ENCODE measurements at regions not wholly inside any gene's neighbourhood (a gene's known extent, or its start where the extent isn't known, plus 50 kb on each side); places are given as distances from the start of the nearest gene placed in this dataset.

GRCh38 chr4:56757821-56758411 lies 63.6 kb downstream of the SPINK2 start:
- peak; percentile 50 for DNase-seq (ENCODE audit: extremely low read depth, low read depth)

DNA sequence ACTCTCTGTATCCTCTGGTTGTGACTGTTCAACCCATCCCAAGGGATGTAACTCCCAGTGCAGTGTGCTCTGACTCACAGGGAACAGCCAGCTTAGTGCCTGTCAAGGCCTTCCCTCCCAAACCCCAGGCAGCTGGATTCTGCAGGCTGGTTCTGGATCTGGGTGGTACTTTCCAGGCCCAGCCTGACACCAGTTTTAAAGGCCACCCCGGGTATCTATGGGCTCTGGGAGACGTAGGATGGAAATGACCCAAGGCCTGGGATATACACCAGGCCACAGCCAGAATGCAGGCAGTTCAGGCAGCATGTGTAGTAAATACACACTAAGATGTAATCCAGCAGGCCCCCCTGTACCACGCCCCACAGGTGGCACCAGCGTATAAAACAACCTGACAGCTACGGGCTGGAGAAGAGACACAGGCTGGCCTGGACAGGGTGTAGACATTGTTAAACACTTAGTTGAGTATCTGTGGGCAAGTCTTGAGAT lies 64.2 kb downstream of the SPINK2 start:
- DNase-seq (ENCODE audit: extremely low read depth, low read depth): peak; percentile 9

DNA sequence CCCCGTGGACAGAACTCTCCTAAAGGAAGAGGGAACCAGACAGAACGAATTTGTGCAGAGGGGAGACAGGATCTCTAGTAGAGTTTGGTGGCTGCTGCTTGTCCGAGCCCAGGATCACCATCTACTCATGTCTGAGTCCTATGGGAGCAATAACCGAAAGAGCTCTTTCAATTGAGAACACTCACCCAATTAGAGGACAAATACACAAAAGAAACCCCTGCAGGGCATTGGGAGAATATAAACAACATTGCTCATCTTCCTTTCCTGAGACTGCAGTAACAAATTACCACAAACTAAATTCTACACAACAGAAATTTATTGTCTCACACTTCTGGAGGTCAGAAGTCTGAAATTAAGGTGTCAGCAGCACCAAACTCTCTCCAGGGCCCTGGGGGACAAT lies 65.6 kb downstream of the SPINK2 start:
- no peak for DNase-seq (ENCODE audit: extremely low read depth, low read depth)

GRCh38 chr4:56752985-56753384 lies 68.5 kb downstream of the SPINK2 start:
- DNase-seq (ENCODE audit: extremely low read depth, low read depth): no peak

- DNase-seq (ENCODE audit: extremely low read depth, low read depth): no peak
Measured at GRCh38 chr4:56750231-56750630, 69.1 kb upstream of the HOPX start.

DNA sequence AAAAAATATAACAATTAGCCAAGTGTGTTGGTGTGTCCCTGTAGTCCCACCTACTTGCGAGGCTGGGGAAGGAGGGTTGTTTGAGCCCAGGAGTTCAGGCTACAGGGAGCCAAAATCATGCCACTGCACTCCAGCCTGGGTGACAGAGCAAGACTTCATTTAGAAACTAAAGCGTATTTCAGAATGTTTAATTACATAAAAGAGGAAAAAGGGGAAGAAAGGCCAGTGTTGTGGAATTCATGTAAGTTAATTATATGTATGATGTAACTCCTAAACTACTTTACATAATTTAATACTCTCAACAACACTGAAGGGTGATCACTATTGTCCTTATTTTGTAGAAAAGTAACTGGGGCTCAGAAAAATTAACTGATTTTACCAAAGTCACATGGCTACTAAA lies 67.2 kb upstream of the HOPX start:
- no peak for DNase-seq (ENCODE audit: extremely low read depth, low read depth)

DNA sequence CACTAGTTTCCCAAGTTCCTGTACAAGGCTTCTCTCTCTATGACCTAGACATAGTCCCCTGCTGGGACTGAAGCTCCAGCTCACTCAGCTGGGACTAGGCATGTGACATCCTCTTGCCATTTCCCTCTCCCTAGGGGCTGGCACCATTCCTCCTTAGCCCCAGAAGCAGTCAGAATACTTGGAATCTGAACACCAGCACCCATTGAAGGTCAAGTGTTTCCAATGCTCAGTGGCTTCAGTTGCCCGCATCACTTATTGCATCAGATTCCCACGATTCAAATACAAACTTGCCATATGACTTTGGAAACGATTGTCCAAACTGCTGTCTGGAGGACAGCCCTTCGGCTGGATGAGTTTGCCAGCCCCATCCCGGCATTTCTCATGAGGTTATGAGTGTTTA lies 65.5 kb upstream of the HOPX start:
- no peak for DNase-seq (ENCODE audit: extremely low read depth, low read depth)

- no peak for DNase-seq (ENCODE audit: extremely low read depth, low read depth)
Measured at GRCh38 chr4:56745042-56745441, 63.9 kb upstream of the HOPX start.

GRCh38 chr4:56744030-56744429 lies 62.9 kb upstream of the HOPX start:
- DNase-seq (ENCODE audit: extremely low read depth, low read depth): no peak

DNA sequence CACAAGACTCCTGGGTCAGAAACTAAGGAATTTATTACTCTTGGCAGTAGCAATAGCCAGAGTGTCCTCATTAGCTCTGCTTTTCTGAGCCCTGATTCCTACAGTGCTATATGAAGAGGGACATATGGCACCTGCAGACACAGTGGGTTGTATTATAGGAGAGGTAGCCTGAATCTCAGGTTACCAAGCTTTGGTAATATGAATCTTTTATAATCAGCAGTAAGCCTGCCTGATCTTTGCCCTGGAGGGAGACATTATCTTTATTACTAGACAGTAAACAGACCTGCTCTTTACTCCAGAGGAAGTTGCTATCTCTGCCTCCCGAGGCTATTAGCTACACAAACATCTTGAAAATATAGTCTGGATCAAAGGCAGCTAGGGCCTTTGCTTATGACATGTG lies 62.5 kb upstream of the HOPX start:
- DNase-seq (ENCODE audit: extremely low read depth, low read depth): no peak

DNA sequence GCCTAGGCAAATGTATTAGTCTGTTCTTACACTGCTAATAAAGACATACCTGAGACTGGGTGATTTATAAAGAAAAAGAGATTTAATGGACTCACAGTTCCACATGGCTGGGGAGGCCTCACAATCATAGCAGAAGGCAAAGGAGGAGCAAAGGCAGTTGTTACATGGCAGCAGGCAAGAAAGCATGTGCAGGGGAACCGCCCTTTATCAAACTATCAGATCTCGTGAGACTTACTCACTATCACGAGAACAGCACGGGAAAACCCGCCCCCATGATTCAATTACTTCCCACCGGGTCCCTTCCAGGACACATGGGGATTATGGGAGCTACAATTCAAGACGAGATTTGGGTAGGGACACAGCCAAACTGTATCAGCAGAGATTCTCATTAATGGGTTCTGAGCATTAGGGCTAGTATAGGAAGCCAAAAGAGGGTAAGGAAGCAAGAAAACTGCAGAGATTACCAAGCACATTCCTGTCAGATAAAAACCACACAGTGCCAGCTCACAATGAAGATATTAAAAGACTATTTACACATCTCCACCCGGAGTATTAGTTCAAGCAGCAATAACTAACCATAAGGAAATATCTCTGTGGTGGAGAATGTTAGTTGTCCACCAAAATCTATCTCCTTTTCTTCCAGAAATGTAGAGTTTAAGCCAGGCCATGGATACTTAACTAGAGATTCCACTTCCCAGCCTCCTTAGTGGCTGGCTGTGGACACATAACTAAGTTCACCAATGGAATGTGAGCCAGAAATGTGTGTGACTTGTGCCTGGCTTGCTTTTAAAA lies 61.2 kb upstream of the HOPX start:
- DNase-seq (ENCODE audit: extremely low read depth, low read depth): no peak

GRCh38 chr4:56741595-56741994 lies 60.5 kb upstream of the HOPX start:
- no peak for DNase-seq (ENCODE audit: extremely low read depth, low read depth)

DNA sequence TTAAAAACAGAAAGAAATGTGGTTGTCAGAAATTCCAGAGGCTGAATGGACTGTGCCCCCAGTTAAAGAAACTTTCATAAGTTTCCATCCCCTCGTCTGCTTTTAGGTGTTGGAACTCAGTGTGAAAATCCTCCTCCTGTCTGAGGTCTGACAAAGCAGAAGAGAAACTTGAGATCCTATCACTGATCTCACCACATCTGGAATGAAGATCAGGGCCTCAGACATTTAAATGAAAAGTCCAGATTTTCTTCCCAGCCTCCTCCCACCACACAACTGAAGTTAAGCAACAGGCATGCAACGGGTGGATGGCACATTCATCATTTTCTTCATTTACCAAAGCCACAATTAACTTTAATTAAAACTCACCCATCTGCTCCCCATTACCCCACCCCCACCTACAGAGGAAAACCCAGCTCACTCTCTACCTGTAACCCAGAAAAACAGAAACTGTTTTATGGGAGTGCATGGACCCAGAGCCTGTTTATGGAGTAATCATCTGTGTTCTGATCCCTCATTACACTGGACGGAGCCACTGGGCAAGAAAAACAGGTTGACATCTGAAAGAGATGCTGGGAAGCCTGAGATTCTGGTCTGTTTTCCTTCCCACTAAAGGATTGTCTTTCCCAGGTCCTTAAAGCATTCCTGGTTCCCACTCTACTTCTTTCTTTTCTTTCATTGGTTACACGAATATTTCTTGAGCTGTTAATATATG lies 58.1 kb upstream of the HOPX start:
- DNase-seq (ENCODE audit: extremely low read depth, low read depth): no peak

- DNase-seq (ENCODE audit: extremely low read depth, low read depth): no peak
Measured at GRCh38 chr4:56737666-56738065, 56.6 kb upstream of the HOPX start.

DNA sequence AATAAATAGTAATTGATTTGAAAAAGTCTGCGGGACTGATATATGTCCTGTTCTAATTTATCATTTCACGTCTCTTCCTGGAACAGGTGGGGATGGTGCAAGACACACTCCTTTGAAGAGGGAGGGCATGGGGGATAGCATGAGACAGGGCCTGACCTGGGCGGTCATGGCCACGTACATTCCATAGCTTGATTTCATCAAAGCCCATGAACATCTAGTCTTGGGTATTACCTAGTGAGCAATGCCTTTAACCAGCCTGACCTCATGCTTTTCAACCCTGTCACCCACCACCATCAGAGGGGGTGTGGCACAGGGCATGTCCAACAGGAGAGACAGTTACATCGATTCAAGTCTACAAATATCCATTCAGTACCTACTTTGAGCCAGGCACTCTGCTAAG lies 52.3 kb upstream of the HOPX start:
- no peak for DNase-seq (ENCODE audit: extremely low read depth, low read depth)

GRCh38 chr4:56732301-56732700 lies 51.2 kb upstream of the HOPX start:
- DNase-seq (ENCODE audit: extremely low read depth, low read depth): no peak

- DNase-seq (ENCODE audit: extremely low read depth, low read depth): no peak
Measured at GRCh38 chr4:56731857-56732256, 50.8 kb upstream of the HOPX start.
